ENCODE measurements at regions not wholly inside any gene's neighbourhood (a gene's known extent, or its start where the extent isn't known, plus 50 kb on each side); places are given as distances from the start of the nearest gene placed in this dataset.

GRCh38 chr17:13750816-13751793, 149.4 kb upstream of the HS3ST3A1 start (continued):
- TF ChIP-seq REST (IDR thresholded peaks at IDR 0.05) (no peak), ATF3 (IDR thresholded peaks at IDR 0.05) (no peak), TAF1 (conservative IDR thresholded peaks at IDR 0.05) (no peak), GABPA (IDR thresholded peaks at IDR 0.05 in 1 of 2, conservative IDR thresholded peaks at IDR 0.05 in 1 of 2) (no peak), HNF4G (IDR thresholded peaks at IDR 0.05) (no peak)

- Histone ChIP-seq H3K9me3 (ENCODE audit: control insufficient read depth in 4 of 4, low read length in 3 of 4) (no peaks in the 10 kb centered on the region), H3K4me1 (ENCODE audit: control insufficient read depth in 4 of 4, insufficient read depth in 4 of 4, low read length in 3 of 4) (no peaks in the 10 kb centered on the region), H3K36me3 (ENCODE audit: control insufficient read depth in 4 of 4, insufficient read depth in 3 of 4, low read depth in 1 of 4, low read length in 3 of 4) (no peaks in the 10 kb centered on the region), H3K27ac (ENCODE audit: low read depth in 1 of 2, low read length in 2 of 2) (no peak overlapping the region), H3K9ac (ENCODE audit: low read depth in 1 of 2, low read length in 2 of 2) (no peak overlapping the region), H3K4me3 (ENCODE audit: low read depth in 1 of 3, low read length in 3 of 3) (no peak overlapping the region), H3K27me3 (ENCODE audit: control insufficient read depth in 4 of 4, insufficient read depth in 4 of 4, low read length in 3 of 4) (no peaks in the 10 kb centered on the region)
- DNase-seq (ENCODE audit: low spot score) = no peak
- TF ChIP-seq MAX (IDR thresholded peaks at IDR 0.05) = no peak
- TF ChIP-seq REST (IDR thresholded peaks at IDR 0.05) = no peak
- TF ChIP-seq HNF4G (IDR thresholded peaks at IDR 0.05) = no peak
- TF ChIP-seq RXRA (IDR thresholded peaks at IDR 0.05) = no peak
- no peak for TF ChIP-seq SP1 (IDR thresholded peaks at IDR 0.05)
- TF ChIP-seq EGR1 (IDR thresholded peaks at IDR 0.05; ENCODE audit: low read depth in 2 of 2) = no peak
- TF ChIP-seq YY1 (IDR thresholded peaks at IDR 0.05) = no peak
- no peak for TF ChIP-seq CTCF (IDR thresholded peaks at IDR 0.05; ENCODE audit: low read depth, low read length, missing input control)
- no peak for TF ChIP-seq RAD21 (IDR thresholded peaks at IDR 0.05)
- TF ChIP-seq HNF4A (conservative IDR thresholded peaks at IDR 0.05) = no peak
- TF ChIP-seq TAF1 (conservative IDR thresholded peaks at IDR 0.05) = no peak
- no peak for TF ChIP-seq ATF3 (IDR thresholded peaks at IDR 0.05)
- no peak for TF ChIP-seq JUND (IDR thresholded peaks at IDR 0.05)
- no peak for TF ChIP-seq GABPA (IDR thresholded peaks at IDR 0.05 in 1 of 2, conservative IDR thresholded peaks at IDR 0.05 in 1 of 2)
- no peak for TF ChIP-seq ZBTB33 (IDR thresholded peaks at IDR 0.05)
- no peak for TF ChIP-seq FOXA2 (IDR thresholded peaks at IDR 0.05)
- no peak for TF ChIP-seq NR2F2 (IDR thresholded peaks at IDR 0.05)
- WGBS = 83% methylated on average over 3 of the region's 3 CpGs
These were observed 151.4 kb upstream of the HS3ST3A1 start for GRCh38 chr17:13753154-13753553.
